ENCODE measurements at regions not wholly inside any gene's neighbourhood (a gene's known extent, or its start where the extent isn't known, plus 50 kb on each side); places are given as distances from the start of the nearest gene placed in this dataset.
A peak's percentile ranks its signal among the peaks of the same experiment; 100 is the strongest.

DNA sequence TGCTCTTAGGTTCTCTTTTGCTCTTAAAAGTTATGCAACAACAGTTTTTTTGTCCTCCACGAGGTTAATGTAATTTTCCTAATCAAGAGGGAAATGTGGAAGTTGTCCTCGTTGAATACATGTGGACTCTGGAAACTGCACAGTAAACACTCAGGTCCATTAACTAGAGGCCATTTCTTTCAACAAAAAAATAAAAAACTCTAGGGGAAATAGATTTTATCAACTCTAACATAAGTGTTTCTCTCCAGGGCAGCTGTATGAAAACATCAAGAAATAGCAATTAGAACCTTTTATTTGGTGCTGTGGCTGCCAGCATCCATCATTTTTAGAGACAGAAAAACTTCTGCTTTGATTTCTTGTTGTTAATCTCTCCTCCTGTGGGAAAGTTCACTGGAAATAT is 288.6 kb downstream of the ICE1 start:
- DNase-seq = peak in 1 of 2 experiments; percentile 26

- no peak for DNase-seq
Observed at GRCh38 chr5:5710471-5710870, 288.0 kb downstream of the ICE1 start.

DNA sequence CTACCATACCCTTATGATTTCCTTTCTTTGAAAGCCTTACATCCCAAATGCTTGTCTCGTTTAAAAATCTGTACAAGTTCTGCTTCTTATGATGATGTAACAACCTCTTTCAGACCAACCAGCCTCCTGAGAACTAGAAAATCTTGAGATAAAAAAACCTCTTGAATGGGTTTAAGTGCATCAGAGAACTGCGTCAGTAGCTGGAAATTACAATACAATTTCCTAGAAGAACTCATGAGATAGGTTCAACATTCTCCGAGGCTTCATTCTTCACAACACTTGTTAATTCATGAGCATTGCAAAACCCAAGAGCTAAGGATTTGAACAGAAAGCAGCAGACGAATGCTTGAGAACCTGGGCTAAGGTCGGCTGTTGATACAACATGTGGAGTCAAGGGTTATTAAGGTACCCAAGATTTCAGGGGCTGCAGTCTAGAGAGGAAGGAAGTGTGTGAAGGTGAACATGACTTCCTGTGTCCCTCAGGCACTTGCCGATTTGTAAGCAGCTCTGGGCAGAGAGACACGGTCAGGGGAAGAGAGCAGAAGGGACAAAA is 286.0 kb downstream of the ICE1 start:
- no peak for DNase-seq

DNA sequence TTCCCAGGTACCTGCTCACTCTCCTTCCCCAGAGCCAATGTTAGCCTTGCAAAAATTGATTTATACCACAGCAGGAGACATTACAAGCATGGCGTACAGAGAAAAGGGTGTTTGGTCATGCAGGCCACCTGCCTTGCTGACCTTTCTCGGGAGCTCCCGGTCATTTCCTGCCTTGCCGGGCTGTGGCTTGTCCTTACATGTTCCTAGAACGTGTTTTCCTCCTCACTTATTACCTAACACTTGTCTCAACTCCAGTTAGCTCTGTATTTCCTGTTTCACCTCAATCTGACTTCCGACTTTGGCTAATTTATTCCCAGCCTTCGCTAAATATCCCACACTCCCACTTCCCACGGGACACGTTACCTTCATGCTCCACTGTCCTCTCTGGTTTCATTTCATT is 282.5 kb downstream of the ICE1 start:
- no peak for DNase-seq

- no peak for DNase-seq
Observed at GRCh38 chr5:5704352-5704751, 281.9 kb downstream of the ICE1 start.

DNA sequence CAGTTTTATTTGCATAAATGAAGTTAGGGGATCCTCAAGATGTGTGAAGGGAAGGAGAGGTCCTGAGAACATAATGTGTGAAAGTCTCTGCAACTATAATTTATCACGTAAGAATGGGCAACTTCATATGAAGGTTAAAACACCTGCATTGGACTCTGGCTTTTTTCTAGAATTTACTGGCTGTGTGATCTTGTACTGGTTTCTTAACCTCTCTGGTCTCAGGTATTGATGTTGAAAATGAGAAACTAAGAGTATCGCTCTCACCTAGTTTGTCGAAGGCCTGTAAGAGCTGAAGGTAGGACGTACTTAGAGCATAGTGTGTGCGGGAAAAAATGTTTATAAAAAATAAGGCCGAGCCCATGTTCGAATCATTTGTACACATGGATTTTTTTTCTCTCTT is 280.5 kb downstream of the ICE1 start:
- no peak for DNase-seq

GRCh38 chr5:5700549-5700948 is 278.1 kb downstream of the ICE1 start:
- DNase-seq = no peak

- peak in 1 of 2 experiments; percentile 20 for DNase-seq
Observed at GRCh38 chr5:5699062-5699461, 276.6 kb downstream of the ICE1 start.

DNA sequence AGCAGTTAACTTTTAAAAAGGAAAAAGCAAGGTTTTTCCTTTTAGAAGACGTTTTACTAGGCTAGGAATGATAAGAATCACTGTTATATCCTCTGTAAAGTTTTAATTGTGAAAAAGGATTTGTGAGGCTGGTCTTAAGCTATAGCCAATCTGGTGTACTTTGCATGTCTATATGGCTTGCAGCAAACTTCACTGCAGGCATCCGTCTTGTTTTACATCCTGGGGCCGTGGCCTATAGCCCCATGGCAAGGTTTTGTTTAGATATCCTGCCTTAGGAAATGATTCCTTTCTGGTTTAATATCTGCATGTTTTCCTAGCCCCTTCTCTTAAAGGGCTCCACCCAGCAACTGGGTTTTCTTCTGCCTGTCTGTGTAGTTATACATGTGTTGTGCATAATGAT is 272.8 kb downstream of the ICE1 start:
- no peak for DNase-seq

- no peak for DNase-seq
Observed at GRCh38 chr5:5688925-5689310, 266.4 kb downstream of the ICE1 start.

DNA sequence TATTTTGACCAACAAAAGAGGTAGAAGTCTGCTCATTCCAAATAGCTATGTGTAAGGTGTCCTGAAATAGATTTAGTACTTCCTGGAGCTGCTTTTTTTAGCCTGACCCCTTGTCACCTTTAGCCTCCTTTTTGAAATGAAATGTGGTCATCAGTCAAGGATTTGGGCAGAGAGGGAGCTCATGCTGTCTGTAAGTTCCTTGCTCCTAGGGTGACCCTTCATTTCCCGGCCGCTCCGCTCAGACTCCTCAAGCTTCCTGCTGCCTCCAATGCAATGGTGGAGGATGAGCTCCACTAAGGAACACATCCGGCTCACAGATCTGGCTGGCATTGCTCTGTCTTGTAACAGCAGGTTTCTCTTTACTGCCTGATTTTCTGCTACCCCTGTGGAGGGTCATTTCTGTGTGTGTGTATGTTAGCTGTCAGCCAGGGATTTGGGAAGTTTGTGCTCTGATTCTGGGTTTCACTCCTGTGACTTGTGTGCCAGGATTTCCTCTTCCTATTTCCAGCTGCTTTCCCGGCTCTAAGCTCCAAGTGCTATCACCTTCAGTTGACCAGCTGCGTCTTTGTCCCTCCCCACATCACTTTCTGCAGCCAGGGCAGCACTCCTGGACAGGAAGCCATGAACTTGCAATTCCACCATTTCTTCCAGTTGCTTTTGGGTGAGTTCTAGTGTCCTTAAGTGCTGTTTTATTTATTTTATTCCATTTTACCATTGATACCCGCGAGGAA is 265.9 kb downstream of the ICE1 start:
- DNase-seq = no peak

GRCh38 chr5:5687113-5687512 is 264.6 kb downstream of the ICE1 start:
- no peak for DNase-seq

GRCh38 chr5:5686356-5686755 is 263.9 kb downstream of the ICE1 start:
- no peak for DNase-seq

DNA sequence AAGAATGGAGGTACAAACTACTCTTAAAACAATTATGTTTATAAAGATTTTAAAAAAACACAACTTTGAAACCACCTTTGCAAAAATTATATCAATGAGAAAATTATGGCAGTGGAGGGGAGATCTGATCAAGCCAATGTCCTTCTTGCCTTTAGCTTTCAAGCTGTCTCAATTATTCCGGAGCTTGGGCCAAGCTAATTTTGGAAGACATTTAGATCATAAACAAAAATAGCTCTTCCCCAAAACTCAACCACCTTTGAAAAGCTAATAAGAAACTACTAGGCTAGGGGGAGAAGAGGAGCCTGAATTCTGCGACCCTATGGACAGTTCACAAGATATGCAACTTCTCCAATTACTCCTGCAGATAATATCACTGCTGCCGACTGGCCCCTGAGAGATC is 263.3 kb downstream of the ICE1 start:
- no peak for DNase-seq

DNA sequence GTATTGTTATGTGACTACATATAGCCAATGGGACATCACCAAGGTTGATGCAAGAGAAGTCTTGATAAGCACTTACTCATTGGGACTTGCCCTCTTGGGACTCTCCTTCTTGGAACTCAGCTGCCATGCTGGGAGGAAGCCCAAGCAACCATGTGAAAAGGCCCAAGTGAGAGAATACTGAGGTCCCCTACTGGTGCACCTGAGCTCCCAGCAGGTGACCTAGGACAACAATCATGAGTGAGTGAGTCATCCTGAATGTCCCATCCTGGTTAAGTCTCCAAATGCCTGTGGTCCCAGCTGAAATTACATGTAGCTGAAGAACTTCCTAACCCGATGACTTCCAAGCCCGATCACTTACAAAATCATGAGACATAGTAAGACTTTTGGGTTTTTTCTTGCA is 260.7 kb downstream of the ICE1 start:
- DNase-seq = no peak

- no peak for DNase-seq
Observed at GRCh38 chr5:5678909-5679308, 256.4 kb downstream of the ICE1 start.

- DNase-seq = no peak
Observed at GRCh38 chr5:5677738-5678137, 255.3 kb downstream of the ICE1 start.

GRCh38 chr5:5676218-5676617 is 253.7 kb downstream of the ICE1 start:
- no peak for DNase-seq

- DNase-seq = no peak
Observed at GRCh38 chr5:5675511-5675910, 253.0 kb downstream of the ICE1 start.

DNA sequence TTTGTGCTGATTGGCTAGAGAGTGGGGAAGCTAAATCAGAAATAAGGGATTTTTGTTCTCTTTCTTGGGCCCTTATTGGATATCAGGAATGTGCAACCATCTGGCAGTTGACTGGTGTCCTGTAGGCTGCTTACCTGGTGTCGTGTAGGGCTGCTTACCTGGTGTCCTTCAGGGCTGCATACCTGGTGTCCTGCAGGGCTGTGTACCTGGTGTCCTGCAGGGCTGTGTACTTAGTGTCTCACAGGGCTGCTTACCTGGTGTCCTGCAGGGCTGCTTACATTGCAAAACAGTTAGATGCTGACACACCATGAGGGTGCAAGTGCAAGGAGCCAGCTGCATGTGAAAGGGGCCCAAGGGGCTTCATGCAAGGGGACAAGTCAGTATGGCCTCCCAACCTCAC is 249.3 kb downstream of the ICE1 start:
- no peak for DNase-seq

- no peak for DNase-seq
Observed at GRCh38 chr5:5667136-5667554, 244.7 kb downstream of the ICE1 start.

DNA sequence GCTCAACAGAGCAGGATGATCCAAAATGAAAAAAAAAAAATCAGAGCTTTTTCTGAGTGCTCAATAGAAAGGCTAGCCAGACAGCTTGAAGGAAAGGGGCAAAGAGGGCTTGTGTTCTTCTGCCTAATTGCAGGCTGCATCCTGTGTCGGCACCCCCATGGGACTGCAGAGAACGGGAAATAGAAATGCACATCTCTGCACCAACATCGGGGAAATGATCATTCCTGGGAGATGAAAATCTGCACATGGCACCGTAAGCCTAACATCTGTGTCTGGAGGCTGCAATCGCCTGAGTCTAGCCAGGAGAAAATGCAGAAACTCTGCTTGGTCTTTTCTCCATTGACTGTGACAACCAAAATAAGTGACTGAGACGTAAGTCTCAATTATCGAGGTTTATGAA is 243.9 kb downstream of the ICE1 start:
- no peak for DNase-seq

- DNase-seq = no peak
Observed at GRCh38 chr5:5666076-5666365, 243.5 kb downstream of the ICE1 start.

- no peak for DNase-seq
Observed at GRCh38 chr5:5665225-5666075, 243.0 kb downstream of the ICE1 start.
